ENCODE measurements at regions not wholly inside any gene's neighbourhood (a gene's known extent, or its start where the extent isn't known, plus 50 kb on each side); places are given as distances from the start of the nearest gene placed in this dataset.
A peak's percentile ranks its signal among the peaks of the same experiment; 100 is the strongest.

DNA sequence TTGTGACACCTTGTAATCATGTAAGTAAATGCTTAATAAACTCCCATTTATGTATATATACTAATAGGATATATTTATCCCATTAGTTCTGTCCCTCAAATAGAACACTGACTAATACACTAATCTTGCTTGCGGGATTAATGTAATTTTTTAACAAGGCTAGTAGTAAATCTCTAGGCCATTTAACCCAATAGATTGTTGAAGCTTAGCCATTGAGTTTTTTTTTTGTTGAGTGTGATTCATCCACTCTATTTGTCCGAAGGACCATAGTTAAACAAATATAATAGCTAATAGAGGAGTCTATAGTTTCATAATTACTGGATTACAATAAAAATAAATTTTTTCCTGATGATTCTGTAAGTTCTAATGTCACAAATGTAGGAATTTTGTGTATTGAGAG, 474.4 kb downstream of the CDH9 start:
- Histone ChIP-seq H3K4me1 (ENCODE audit: control insufficient read depth, insufficient read depth, low read length) (no peaks in the 10 kb centered on the region), H3K27ac (ENCODE audit: low read length) (no peak overlapping the region), H3K9me3 (ENCODE audit: control insufficient read depth, low read depth, low read length) (peaks cover 7% of the 10 kb centered on the region), H3K27me3 (ENCODE audit: control insufficient read depth, insufficient read depth, low read length) (no peaks in the 10 kb centered on the region), H3K36me3 (ENCODE audit: control insufficient read depth, insufficient read depth, low read length) (no peaks in the 10 kb centered on the region), H3K4me3 (ENCODE audit: low read length) (no peak overlapping the region)
- DNase-seq, result no peak
- WGBS (ENCODE audit: insufficient coverage, low lambda C conversion rate), result 83% methylated on average over 2 of the region's 2 CpGs

DNA sequence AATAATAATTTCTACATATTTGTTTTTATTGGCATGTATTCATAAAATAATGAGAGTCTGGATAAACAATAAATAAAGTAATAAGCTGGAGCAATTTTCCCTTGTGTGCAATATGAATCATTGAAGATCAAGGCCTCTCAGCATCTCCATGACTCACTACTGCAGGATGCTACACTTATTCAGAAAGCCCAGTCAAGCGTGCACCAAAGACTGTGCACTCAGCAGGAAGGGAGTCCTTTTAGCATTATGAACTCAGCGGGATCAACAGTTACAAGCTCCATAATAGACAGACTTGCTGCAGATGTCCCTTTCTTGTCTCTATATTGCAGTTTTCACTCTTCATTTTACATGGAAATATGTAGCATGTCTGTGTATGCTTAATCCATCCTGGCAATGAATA, 485.3 kb downstream of the CDH9 start:
- no CpG with 5 or more reads among the region's 2 CpGs for WGBS (ENCODE audit: insufficient coverage, low lambda C conversion rate)
- no peaks in the 10 kb centered on the region for H3K36me3 ChIP-seq (ENCODE audit: control insufficient read depth, insufficient read depth, low read length)
- no peak for DNase-seq
- H3K27ac ChIP-seq (ENCODE audit: low read length), result no peak overlapping the region
- H3K4me3 ChIP-seq (ENCODE audit: low read length), result no peak overlapping the region
- no peaks in the 10 kb centered on the region for H3K27me3 ChIP-seq (ENCODE audit: control insufficient read depth, insufficient read depth, low read length)
- no peaks in the 10 kb centered on the region for H3K4me1 ChIP-seq (ENCODE audit: control insufficient read depth, insufficient read depth, low read length)
- H3K9me3 ChIP-seq (ENCODE audit: control insufficient read depth, low read depth, low read length), result no peaks in the 10 kb centered on the region

DNA sequence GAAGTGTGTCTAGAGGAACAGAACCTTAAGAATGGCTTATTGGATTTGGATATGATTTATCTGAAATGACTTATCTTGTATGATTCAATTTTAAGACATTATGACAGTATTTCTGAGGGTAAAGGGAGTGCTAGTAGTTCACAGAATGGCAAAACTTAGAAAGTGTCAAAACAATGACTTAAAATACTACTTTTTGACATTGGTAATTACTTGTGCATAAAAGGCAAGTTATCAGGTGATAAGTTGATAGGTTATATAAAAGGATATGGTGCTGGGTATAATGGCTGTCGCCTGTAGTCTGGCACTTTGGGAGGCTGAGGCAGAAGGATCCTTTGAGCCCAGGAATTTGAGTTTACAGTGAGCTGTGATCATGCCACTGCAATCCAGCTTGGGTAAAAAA, 494.4 kb downstream of the CDH9 start:
- Histone ChIP-seq H3K4me3 (ENCODE audit: low read length) (no peak overlapping the region), H3K36me3 (ENCODE audit: control insufficient read depth, insufficient read depth, low read length) (no peaks in the 10 kb centered on the region), H3K27ac (ENCODE audit: low read length) (no peak overlapping the region), H3K9me3 (ENCODE audit: control insufficient read depth, low read depth, low read length) (no peaks in the 10 kb centered on the region), H3K4me1 (ENCODE audit: control insufficient read depth, insufficient read depth, low read length) (no peaks in the 10 kb centered on the region), H3K27me3 (ENCODE audit: control insufficient read depth, insufficient read depth, low read length) (no peaks in the 10 kb centered on the region)
- DNase-seq, result no peak
- WGBS (ENCODE audit: insufficient coverage, low lambda C conversion rate), result no CpG with 5 or more reads among the region's 1 CpG

DNA sequence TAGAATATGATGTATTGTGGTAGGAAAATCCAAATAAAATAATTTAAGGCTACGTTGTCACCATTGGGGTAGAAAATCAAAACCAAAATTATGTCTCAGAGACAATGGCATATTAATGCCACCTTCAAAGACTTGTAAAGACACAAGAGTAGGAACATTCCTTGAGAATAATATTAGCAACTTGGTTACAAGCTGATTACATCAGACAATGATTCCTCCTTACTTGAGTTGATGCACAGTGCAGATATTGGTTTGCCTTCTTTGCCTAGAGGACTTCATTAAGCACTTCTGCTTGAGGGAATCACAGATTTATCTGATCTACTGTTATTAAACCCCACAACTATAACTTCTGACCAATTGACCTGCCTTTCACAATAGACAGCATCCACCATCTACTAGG, 500.2 kb downstream of the CDH9 start:
- WGBS (ENCODE audit: insufficient coverage, low lambda C conversion rate), result 89% methylated on average over 1 of the region's 1 CpG
- Histone ChIP-seq H3K27me3 (ENCODE audit: control insufficient read depth, insufficient read depth, low read length) (no peaks in the 10 kb centered on the region), H3K36me3 (ENCODE audit: control insufficient read depth, insufficient read depth, low read length) (no peaks in the 10 kb centered on the region), H3K4me1 (ENCODE audit: control insufficient read depth, insufficient read depth, low read length) (no peaks in the 10 kb centered on the region), H3K9me3 (ENCODE audit: control insufficient read depth, low read depth, low read length) (no peaks in the 10 kb centered on the region), H3K27ac (ENCODE audit: low read length) (no peak overlapping the region), H3K4me3 (ENCODE audit: low read length) (no peak overlapping the region)
- no peak for DNase-seq

DNA sequence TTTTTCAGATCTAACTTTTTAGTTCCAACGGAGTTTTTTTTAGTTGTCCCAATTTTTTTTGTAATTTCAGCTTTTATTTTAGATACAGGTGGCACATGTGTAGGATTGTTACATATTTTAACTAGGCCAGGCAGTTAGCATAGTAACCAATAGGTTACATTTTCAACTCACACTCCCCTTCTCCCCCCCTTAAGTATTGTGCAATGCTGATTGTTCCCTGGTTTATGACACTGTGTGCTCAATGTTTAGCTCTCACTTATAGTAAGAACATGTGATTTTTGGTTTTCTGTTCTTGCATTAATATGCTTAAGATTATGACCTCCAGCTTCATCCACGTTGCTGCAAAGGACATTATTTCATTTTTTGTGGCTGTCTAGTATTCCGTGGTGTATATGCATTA, 503.2 kb downstream of the CDH9 start:
- Histone ChIP-seq H3K27ac (ENCODE audit: low read length) (no peak overlapping the region), H3K4me3 (ENCODE audit: low read length) (no peak overlapping the region), H3K4me1 (ENCODE audit: control insufficient read depth, insufficient read depth, low read length) (no peaks in the 10 kb centered on the region), H3K36me3 (ENCODE audit: control insufficient read depth, insufficient read depth, low read length) (no peaks in the 10 kb centered on the region), H3K9me3 (ENCODE audit: control insufficient read depth, low read depth, low read length) (no peaks in the 10 kb centered on the region), H3K27me3 (ENCODE audit: control insufficient read depth, insufficient read depth, low read length) (no peaks in the 10 kb centered on the region)
- peak in 1 of 2 donors; percentile 1 for DNase-seq
- WGBS (ENCODE audit: insufficient coverage, low lambda C conversion rate), result 83% methylated on average over 2 of the region's 3 CpGs

DNA sequence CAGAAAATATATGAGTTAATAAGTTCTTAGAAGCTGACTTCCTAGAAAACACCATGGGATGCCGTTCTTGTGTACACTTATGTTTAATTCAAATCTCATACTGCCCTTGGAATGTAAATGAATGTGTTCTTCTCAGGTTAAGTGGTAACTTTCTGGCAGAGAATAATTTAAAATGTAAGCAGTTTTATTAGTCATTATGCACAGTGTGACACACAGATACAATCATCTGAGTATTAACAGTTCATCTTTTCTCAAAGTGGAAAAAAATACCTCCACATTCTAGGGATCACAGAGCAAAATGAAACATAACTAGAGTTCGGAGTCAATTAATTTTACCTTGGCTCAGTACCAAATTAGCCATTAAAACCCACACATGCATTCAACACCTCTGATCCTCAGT, 508.1 kb downstream of the CDH9 start:
- no peak for DNase-seq
- H3K27me3 ChIP-seq (ENCODE audit: control insufficient read depth, insufficient read depth, low read length), result no peaks in the 10 kb centered on the region
- WGBS (ENCODE audit: insufficient coverage, low lambda C conversion rate), result 50% methylated on average over 1 of the region's 2 CpGs
- no peaks in the 10 kb centered on the region for H3K4me1 ChIP-seq (ENCODE audit: control insufficient read depth, insufficient read depth, low read length)
- H3K27ac ChIP-seq (ENCODE audit: low read length), result no peak overlapping the region
- no peaks in the 10 kb centered on the region for H3K36me3 ChIP-seq (ENCODE audit: control insufficient read depth, insufficient read depth, low read length)
- H3K9me3 ChIP-seq (ENCODE audit: control insufficient read depth, low read depth, low read length), result no peaks in the 10 kb centered on the region
- H3K4me3 ChIP-seq (ENCODE audit: low read length), result no peak overlapping the region

DNA sequence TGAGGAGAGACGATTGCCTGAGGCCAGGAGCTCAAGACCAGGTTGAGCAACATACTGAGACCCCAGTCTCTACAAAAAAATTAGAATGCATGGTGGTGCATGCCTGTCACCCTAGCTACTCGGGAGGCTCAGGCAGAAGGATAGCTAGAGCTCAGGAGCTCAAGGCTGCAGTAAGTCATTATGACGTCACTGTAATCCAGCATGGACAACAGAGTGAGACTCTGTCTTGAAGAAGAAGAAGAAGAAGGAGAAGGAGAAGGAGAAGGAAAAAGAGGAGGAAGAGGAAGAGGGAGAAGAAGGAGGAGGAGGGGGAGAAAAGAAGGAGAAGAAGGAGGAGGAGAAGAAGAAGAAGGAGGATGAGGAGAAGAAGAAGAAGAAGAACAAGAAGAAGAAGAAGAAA, 519.1 kb downstream of the CDH9 start:
- H3K9me3 ChIP-seq (ENCODE audit: control insufficient read depth, low read depth, low read length), result no peaks in the 10 kb centered on the region
- WGBS (ENCODE audit: insufficient coverage, low lambda C conversion rate), result 100% methylated on average over 1 of the region's 3 CpGs
- H3K27me3 ChIP-seq (ENCODE audit: control insufficient read depth, insufficient read depth, low read length), result no peaks in the 10 kb centered on the region
- DNase-seq, result no peak
- no peaks in the 10 kb centered on the region for H3K4me1 ChIP-seq (ENCODE audit: control insufficient read depth, insufficient read depth, low read length)
- H3K4me3 ChIP-seq (ENCODE audit: low read length), result no peak overlapping the region
- no peaks in the 10 kb centered on the region for H3K36me3 ChIP-seq (ENCODE audit: control insufficient read depth, insufficient read depth, low read length)
- H3K27ac ChIP-seq (ENCODE audit: low read length), result no peak overlapping the region

DNA sequence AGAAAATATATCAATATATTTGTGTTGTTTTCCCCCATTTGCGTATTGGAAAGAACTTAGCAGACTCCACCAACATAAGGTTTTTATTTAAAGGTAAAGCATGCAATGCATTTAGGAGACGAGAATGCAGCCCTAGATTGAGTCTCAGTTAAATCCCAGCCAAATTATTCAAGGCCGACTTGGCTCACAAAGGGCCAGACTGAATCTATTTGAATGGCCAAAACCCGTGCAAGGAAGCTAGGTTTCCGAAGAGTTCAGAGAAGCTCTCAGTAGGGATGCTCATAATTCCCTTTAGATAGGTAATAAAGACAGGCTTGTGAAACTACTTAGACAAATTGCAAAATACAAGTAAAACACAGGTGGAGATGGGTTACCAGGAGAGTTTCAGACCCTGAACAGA, 520.3 kb downstream of the CDH9 start:
- H3K4me1 ChIP-seq (ENCODE audit: control insufficient read depth, insufficient read depth, low read length), result no peaks in the 10 kb centered on the region
- no peaks in the 10 kb centered on the region for H3K36me3 ChIP-seq (ENCODE audit: control insufficient read depth, insufficient read depth, low read length)
- no peaks in the 10 kb centered on the region for H3K9me3 ChIP-seq (ENCODE audit: control insufficient read depth, low read depth, low read length)
- no peak overlapping the region for H3K27ac ChIP-seq (ENCODE audit: low read length)
- WGBS (ENCODE audit: insufficient coverage, low lambda C conversion rate), result 80% methylated on average over 1 of the region's 5 CpGs
- no peak for DNase-seq
- H3K27me3 ChIP-seq (ENCODE audit: control insufficient read depth, insufficient read depth, low read length), result no peaks in the 10 kb centered on the region
- H3K4me3 ChIP-seq (ENCODE audit: low read length), result no peak overlapping the region

DNA sequence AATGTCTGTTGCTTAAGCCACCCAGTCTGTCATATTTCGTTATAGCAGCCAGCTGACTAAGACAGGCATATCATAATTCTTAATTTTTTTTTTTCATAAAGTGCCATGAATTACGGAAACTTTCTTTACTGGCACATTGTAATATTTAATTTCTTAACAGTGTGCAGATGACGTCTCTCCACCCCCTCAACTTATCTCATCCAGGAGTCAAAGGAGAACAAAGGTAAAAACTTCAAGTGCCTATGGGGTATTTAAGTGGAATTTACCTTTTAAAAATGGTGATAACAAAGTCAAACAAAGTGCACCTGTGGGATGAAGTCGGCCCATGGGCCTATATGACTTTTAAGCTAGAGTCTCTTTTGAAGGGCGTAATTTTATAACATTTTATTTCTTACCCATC, 539.4 kb downstream of the CDH9 start:
- WGBS (ENCODE audit: insufficient coverage, low lambda C conversion rate), result 16% methylated on average over 4 of the region's 5 CpGs
- DNase-seq, result no peak
- Histone ChIP-seq H3K36me3 (ENCODE audit: control insufficient read depth, insufficient read depth, low read length) (no peaks in the 10 kb centered on the region), H3K27ac (ENCODE audit: low read length) (no peak overlapping the region), H3K4me3 (ENCODE audit: low read length) (no peak overlapping the region), H3K9me3 (ENCODE audit: control insufficient read depth, low read depth, low read length) (no peaks in the 10 kb centered on the region), H3K27me3 (ENCODE audit: control insufficient read depth, insufficient read depth, low read length) (no peaks in the 10 kb centered on the region), H3K4me1 (ENCODE audit: control insufficient read depth, insufficient read depth, low read length) (no peaks in the 10 kb centered on the region)

DNA sequence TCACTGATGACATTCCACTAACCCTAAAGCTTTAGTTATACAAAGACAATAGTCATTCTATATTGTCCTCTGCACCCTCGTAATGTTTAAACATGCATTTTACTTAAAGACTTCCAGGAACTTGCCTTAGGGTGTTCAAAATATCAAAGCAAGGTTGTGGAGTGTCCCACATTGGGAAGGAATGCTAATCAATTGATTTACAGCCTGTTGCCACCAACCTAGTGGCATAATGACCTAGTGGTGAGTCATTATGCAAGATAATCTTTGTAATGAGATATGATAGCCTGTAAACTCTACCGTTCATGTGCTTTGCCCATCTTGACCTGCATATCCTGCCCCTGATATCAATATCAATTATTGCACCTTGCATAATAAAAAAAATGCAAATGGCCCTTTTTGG, 542.9 kb downstream of the CDH9 start:
- H3K27me3 ChIP-seq (ENCODE audit: control insufficient read depth, insufficient read depth, low read length), result no peaks in the 10 kb centered on the region
- no peak for DNase-seq
- H3K27ac ChIP-seq (ENCODE audit: low read length), result no peak overlapping the region
- H3K9me3 ChIP-seq (ENCODE audit: control insufficient read depth, low read depth, low read length), result no peaks in the 10 kb centered on the region
- H3K4me1 ChIP-seq (ENCODE audit: control insufficient read depth, insufficient read depth, low read length), result no peaks in the 10 kb centered on the region
- no CpG with 5 or more reads among the region's 2 CpGs for WGBS (ENCODE audit: insufficient coverage, low lambda C conversion rate)
- no peaks in the 10 kb centered on the region for H3K36me3 ChIP-seq (ENCODE audit: control insufficient read depth, insufficient read depth, low read length)
- no peak overlapping the region for H3K4me3 ChIP-seq (ENCODE audit: low read length)

DNA sequence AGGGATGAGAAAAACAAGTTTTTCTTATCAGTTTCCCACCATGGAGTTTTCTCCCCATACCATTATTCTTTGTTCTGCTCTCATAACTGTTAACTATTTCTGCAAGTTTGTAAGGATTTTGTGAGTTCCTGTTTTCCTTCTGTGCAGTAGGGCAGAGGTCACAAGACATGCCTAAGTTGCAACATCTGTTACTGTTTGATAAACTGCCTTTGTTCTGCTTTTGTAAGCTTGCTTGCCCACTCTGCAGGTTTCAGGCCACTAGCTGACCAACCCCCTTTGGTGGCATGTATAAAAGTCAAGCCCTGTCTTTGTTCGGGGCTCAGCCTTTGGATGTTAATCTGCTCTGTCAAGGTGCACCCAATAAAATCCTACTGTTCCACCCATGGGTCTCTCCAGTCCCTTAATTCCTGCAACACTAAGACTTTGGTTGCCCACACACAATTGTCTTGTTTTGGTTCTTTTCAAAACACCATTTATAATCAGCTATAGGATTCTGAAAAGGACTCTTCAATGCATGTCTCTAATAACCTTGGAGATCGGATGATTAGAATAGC, 545.4 kb downstream of the CDH9 start:
- Histone ChIP-seq H3K36me3 (ENCODE audit: control insufficient read depth, insufficient read depth, low read length) (no peaks in the 10 kb centered on the region), H3K27me3 (ENCODE audit: control insufficient read depth, insufficient read depth, low read length) (no peaks in the 10 kb centered on the region), H3K4me1 (ENCODE audit: control insufficient read depth, insufficient read depth, low read length) (no peaks in the 10 kb centered on the region), H3K4me3 (ENCODE audit: low read length) (no peak overlapping the region), H3K9me3 (ENCODE audit: control insufficient read depth, low read depth, low read length) (no peaks in the 10 kb centered on the region), H3K27ac (ENCODE audit: low read length) (no peak overlapping the region)
- no peak for DNase-seq
- WGBS (ENCODE audit: insufficient coverage, low lambda C conversion rate), result 100% methylated on average over 1 of the region's 2 CpGs

All from large intestine (tissue), 3 donors.